ENCODE measurements at regions not wholly inside any gene's neighbourhood (a gene's known extent, or its start where the extent isn't known, plus 50 kb on each side); places are given as distances from the start of the nearest gene placed in this dataset.
"Not testable (repeated sequence)": the region's sequence is repeated elsewhere in the genome, so short reads cannot be mapped to it uniquely, and the experiment has no call there.

DNA sequence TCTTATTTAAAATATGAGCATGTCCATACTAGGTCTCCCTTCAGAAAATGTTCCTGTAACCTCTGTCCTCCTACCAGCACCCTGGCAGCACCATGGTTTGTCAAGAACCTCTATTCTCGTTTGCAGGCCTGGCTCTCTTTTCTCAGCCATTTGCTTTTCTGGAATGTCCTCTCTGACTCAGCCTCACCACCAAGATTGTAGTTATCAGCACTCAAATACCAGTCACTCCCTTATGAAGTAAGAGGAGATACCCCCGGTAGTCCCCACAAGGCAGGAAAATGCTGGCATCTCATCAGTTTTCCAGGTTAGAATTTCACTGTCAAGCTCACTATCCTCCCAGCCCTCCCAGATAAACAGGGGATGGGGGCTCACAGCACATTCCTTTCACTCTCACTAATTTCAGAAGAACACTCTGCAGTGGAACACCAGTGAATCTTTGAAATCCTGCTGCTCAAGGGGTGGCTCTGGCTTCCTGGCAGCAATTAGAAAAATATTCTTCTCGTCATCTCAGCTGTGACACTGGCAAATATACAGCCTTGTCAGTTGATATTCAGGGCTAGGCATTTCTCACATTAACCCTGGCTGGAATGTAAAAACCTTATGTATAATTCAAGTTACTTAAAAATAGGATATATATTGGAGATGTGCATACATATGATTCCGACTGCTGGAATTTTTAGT, 129.2 kb downstream of the TBX18 start:
- DNase-seq (ENCODE audit: insufficient read length): no peak
- TF ChIP-seq POLR2A (IDR thresholded peaks at IDR 0.05; ENCODE audit: low read depth, low read length) (no peak), TAF1 (IDR thresholded peaks at IDR 0.05; ENCODE audit: borderline replicate concordance, low read depth, low read length) (no peak), POLR2AphosphoS5 (IDR thresholded peaks at IDR 0.05; ENCODE audit: low read depth, low read length) (no peak)
- FAIRE-seq: no peak

DNA sequence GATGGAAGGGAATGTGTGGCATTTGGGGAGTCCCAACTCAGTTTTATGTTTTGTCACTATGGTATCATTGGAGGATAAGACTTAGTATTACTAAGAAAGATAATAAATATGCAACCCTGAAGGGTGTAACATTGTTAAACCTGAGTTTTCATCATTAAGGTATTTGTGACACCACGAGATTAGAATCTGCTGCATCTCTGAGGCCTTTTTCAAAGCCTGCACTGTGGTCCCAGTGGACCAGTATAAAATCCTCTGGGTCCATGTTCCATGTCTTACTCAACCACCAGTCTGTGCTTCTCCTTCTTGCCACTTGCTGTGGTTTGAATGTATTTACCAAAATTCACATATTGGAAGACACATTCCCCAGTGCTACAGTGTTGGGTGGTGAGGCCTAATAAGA, 130.6 kb downstream of the TBX18 start:
- FAIRE-seq (no peak), DNase-seq (ENCODE audit: insufficient read length) (no peak)
- TF ChIP-seq POLR2AphosphoS5 (IDR thresholded peaks at IDR 0.05; ENCODE audit: low read depth, low read length) (no peak), TAF1 (IDR thresholded peaks at IDR 0.05; ENCODE audit: borderline replicate concordance, low read depth, low read length) (no peak)

DNA sequence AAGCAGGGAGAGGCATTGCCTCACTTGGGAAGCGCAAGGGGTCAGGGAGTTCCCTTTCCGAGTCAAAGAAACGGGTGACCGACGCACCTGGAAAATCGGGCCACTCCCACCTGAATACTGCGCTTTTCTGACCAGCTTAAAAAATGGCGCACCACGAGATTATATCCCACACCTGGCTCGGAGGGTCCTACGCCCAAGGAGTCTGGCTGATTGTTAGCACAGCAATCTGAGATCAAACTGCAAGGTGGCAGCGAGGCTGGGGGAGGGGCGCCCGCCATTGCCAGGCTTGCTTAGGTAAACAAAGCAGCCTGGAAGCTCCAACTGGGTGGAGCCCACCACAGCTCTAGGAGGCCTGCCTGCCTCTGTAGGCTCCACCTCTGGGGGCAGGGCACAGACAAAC, 137.9 kb downstream of the TBX18 start:
- FAIRE-seq; DNase-seq (ENCODE audit: insufficient read length): not testable (repeated sequence)

DNA sequence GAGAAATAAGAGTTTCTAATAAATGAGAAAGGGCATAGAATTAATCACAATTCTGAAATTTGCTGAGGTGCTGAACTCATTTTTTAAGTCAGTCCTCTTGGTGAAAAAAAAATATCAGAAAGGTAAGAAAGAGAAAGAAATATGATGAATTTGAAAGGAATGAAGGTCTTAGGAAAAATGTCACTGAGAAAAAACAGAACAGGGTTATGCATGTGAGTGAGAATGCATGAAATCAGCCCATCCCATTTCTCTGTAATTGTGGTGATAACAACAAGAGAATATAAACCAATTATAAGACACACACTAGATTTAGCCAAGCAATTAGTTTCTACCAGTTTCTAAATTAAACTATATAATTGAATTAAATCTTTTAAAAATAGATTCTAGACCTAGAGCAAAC, 138.9 kb downstream of the TBX18 start:
- TF ChIP-seq POLR2AphosphoS5 (IDR thresholded peaks at IDR 0.05; ENCODE audit: low read depth, low read length): no peak
- no peak for TF ChIP-seq TAF1 (IDR thresholded peaks at IDR 0.05; ENCODE audit: borderline replicate concordance, low read depth, low read length)
- no peak for TF ChIP-seq POLR2A (IDR thresholded peaks at IDR 0.05; ENCODE audit: low read depth, low read length)
- DNase-seq (ENCODE audit: insufficient read length) (no peak), FAIRE-seq (no peak)

DNA sequence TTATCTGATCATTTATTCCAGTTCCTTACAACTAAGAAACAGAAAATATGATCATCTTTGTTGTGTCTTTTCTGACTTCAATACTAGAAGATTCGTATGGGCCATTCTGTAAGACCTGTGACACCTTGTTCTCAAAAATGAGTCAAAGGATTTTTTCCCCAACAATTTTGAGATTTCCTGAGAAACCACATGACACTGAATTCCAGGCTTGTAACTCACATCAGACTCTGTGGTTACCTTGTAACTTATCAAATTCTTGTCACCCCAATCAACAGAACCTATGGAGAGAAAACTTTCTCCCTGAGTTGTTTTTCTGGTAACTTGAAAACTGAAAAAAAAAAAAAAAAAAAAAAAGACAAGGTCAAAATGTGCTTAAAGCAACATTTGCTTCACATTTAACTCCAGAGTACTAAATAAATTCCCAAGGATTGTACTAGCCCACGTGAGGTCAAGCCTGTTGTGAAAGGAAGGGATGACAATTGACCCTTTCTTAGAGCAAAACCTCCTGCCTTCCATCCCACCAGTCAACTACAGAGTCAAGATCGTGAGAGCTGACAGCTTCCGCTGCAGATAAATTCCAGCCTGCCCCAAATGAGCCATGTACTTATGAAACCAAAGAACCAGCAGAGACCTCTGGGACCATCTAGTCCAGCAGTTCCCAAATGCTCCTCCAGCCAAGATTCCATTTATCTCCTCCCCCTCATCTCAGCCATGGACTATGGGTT, 140.3 kb downstream of the TBX18 start:
- no peak for FAIRE-seq
- no peak for DNase-seq (ENCODE audit: insufficient read length)
- no peak for TF ChIP-seq POLR2AphosphoS5 (IDR thresholded peaks at IDR 0.05; ENCODE audit: low read depth, low read length)
- no peak for TF ChIP-seq POLR2A (IDR thresholded peaks at IDR 0.05; ENCODE audit: low read depth, low read length)
- no peak for TF ChIP-seq TAF1 (IDR thresholded peaks at IDR 0.05; ENCODE audit: borderline replicate concordance, low read depth, low read length)

DNA sequence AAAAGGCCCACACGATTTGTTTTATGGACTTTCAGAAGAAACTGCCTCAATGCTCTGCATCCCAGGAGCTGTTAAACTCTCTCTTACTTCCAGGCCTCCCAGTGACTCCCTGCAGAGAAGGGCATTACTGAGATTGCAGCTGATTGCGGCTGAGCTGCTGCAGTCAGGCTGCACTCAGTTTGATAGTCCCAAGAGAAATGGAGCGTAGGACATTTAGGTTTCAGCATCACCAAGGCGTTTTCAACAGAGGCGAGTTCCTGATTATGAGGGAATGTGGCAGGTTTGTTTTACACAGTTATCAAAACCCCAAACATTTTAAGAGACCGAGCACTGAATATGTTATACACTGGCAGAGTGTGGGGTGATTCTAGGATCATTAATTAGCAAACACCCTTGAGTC, 145.6 kb downstream of the TBX18 start:
- no peak for FAIRE-seq
- DNase-seq (ENCODE audit: insufficient read length): no peak
- TF ChIP-seq POLR2AphosphoS5 (IDR thresholded peaks at IDR 0.05; ENCODE audit: low read depth, low read length): no peak
- TF ChIP-seq POLR2A (IDR thresholded peaks at IDR 0.05; ENCODE audit: low read depth, low read length): no peak
- no peak for TF ChIP-seq TAF1 (IDR thresholded peaks at IDR 0.05; ENCODE audit: borderline replicate concordance, low read depth, low read length)

DNA sequence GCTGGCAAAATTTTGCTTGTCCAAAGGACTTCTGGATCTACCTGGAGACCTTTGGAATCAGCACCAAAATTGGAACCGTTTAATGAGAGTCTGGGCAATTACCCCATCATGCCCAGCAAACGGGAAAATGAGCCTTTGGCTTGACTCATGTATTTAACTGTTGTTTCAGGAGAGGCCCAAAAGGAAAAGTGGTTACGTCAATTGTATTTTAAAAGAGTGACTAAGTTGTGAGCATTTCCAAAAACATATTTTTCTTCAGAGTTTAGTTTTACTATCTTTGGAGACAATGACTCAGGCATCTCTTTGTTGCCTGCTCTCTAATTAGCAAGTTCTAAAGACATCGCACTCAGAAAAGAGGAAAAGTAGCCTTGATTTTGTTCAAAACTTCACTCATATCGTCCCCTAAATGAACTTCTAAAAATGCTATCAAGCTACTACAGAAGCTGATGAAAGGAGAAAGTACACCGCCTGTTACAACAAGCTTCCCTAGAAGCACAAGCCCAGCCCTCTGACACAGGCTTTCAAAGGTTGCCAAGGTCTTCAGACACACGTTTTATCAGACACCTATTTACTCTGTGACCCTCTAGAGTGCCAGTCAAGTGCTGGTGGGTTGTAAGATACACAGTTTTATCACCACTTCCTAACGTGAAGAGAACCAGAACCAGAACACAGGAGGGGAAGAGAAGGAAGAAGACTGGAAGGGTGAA, 146.2 kb downstream of the TBX18 start:
- DNase-seq (ENCODE audit: insufficient read length) (no peak), FAIRE-seq (no peak)
- TF ChIP-seq POLR2A (IDR thresholded peaks at IDR 0.05; ENCODE audit: low read depth, low read length) (no peak), TAF1 (IDR thresholded peaks at IDR 0.05; ENCODE audit: borderline replicate concordance, low read depth, low read length) (no peak), POLR2AphosphoS5 (IDR thresholded peaks at IDR 0.05; ENCODE audit: low read depth, low read length) (no peak)

DNA sequence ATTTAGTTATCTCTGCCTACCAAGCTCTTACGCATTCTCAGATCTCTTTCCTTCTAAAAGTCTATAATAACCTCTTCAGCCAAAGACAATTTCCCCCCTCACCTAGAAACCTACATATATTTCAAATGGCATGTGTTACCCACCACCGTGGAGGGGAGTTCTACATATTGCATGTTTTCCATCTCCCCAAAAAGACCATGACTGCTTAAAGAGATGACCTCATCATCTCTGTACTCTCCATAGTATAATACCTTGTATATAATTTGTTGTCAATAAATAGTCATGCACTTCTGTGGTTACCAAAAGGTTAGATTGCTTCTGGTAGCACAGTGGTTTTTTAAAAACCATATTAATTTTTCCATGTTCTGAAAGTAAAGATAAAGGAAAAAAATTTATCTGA, 148.4 kb downstream of the TBX18 start:
- no peak for TF ChIP-seq POLR2AphosphoS5 (IDR thresholded peaks at IDR 0.05; ENCODE audit: low read depth, low read length)
- no peak for TF ChIP-seq POLR2A (IDR thresholded peaks at IDR 0.05; ENCODE audit: low read depth, low read length)
- no peak for TF ChIP-seq TAF1 (IDR thresholded peaks at IDR 0.05; ENCODE audit: borderline replicate concordance, low read depth, low read length)
- DNase-seq (ENCODE audit: insufficient read length): no peak
- FAIRE-seq: no peak

DNA sequence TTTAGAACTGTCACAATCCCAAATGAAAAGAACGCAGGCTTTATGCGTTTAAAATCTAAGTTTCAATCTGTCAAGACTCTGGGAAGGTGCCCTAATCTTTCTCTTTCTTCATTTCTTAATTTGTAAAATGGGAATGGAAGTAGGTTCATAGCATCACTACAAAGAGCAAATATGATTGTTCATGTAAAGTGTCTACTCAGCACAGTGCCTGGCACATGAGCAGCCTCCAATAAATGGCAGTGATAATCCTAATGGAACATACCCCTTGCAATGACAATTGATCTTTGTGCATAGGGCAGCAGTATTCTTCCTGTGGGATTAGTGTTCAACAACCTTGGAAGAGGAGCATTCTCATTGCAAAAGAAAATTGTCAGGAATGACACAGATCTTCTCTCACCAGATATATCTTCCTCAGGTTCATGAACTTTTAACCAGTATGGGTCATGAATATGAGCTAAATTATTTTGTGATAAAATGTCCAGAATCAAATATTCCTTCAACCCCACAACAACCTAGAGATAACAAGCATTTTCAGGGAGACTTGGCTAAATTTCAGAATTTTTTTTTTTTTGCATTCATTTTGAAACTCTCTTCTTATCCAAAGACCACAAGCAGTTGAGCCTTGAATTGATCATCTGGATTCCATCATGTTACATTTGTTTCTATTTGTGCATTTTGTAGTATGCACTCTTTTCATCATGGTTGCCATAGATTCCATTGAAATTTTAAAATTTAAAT, 149.1 kb downstream of the TBX18 start:
- no peak for FAIRE-seq
- no peak for TF ChIP-seq POLR2AphosphoS5 (IDR thresholded peaks at IDR 0.05; ENCODE audit: low read depth, low read length)
- no peak for DNase-seq (ENCODE audit: insufficient read length)

DNA sequence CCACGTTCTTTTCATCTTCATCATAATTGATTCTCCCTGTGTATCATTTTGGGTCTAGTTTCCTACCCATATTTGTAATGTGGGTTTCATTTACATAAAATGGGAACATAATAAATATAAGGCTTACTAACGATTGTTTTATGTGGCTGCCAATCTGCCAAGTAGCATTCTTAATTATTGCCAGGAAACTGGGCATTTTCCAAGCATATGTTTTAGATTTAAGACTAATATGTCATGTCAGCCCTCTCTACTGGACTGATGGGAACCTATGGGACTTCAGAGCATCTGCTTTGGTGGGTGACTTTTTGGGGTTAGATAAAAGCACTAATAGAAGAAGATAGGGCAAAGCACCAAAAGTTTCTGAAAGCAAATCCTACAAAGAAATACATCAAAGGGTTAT, 157.5 kb downstream of the TBX18 start:
- TF ChIP-seq POLR2A (IDR thresholded peaks at IDR 0.05; ENCODE audit: low read depth, low read length) (no peak), POLR2AphosphoS5 (IDR thresholded peaks at IDR 0.05; ENCODE audit: low read depth, low read length) (no peak)
- FAIRE-seq: no peak

DNA sequence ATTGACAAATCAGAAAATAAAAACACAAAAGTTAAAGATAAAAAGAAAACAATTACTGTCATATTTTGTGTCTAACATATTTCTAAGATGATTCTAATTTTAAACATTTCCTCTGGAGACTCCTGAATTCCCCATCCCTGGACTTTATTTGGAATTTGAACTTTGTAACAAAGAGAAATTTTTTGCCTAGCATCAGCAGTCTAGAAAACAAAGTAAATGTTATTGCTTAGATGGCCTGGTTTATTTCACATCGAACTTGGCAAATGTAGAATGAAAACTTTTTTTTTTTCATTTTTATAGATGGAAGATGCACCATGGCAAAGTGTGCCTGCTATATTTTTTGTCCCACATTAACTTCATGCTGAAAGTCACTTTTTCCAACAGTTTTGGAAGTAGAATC, 159.1 kb downstream of the TBX18 start:
- TF ChIP-seq POLR2A (IDR thresholded peaks at IDR 0.05; ENCODE audit: low read depth, low read length) (no peak), TAF1 (IDR thresholded peaks at IDR 0.05; ENCODE audit: borderline replicate concordance, low read depth, low read length) (no peak), POLR2AphosphoS5 (IDR thresholded peaks at IDR 0.05; ENCODE audit: low read depth, low read length) (no peak)
- DNase-seq (ENCODE audit: insufficient read length) (no peak), FAIRE-seq (no peak)

More for the DNA sequence above, 157.5 kb downstream of the TBX18 start:
- no peak for DNase-seq (ENCODE audit: insufficient read length)

DNA sequence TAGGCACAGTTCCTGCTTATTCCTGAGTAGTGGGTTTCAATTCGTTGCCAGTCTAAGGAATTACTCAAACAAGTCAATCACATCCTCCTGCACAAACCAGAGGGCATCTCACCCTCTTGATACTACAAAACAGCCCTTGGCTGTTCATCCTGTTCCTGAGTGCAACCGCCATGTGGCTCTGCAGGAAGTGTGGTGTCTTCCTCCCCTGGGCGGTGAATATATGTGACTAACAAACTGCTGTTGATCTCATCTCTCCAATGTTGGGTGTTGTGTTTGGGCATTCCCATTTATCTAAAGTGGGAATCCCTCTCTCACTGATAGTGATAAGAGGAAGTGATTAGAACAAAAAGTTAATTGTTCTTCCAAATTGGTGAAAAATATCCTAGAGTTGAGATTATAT, 163.0 kb downstream of the TBX18 start:
- no peak for FAIRE-seq
- TF ChIP-seq POLR2AphosphoS5 (IDR thresholded peaks at IDR 0.05; ENCODE audit: low read depth, low read length): no peak
- TF ChIP-seq TAF1 (IDR thresholded peaks at IDR 0.05; ENCODE audit: borderline replicate concordance, low read depth, low read length): no peak
- no peak for TF ChIP-seq POLR2A (IDR thresholded peaks at IDR 0.05; ENCODE audit: low read depth, low read length)
- DNase-seq (ENCODE audit: insufficient read length): no peak
